ENCODE measurements at regions not wholly inside any gene's neighbourhood (a gene's known extent, or its start where the extent isn't known, plus 50 kb on each side); places are given as distances from the start of the nearest gene placed in this dataset.

GRCh38 chr12:60106214-60106613, 510.4 kb downstream of the SLC16A7 start:
- TF ChIP-seq POLR2A (IDR thresholded peaks at IDR 0.05) (no peak), CTCF (IDR thresholded peaks at IDR 0.05) (no peak)
